HG02678 (cell line): ENCODE measurements at regions not wholly inside any gene's neighbourhood (a gene's known extent, or its start where the extent isn't known, plus 50 kb on each side); places are given as distances from the start of the nearest gene placed in this dataset.
"Not testable (repeated sequence)": the region's sequence is repeated elsewhere in the genome, so short reads cannot be mapped to it uniquely, and the experiment has no call there.

Source experiments
- ATAC-seq: cut with Tn5 transposase; IDR thresholded peaks from one replicate; pipeline ENCODE4 v1.9.1; 2021; ENCODE audit warnings: mild to moderate bottlenecking, moderate library complexity; ENCODE audit not compliant: unreplicated experiment

DNA sequence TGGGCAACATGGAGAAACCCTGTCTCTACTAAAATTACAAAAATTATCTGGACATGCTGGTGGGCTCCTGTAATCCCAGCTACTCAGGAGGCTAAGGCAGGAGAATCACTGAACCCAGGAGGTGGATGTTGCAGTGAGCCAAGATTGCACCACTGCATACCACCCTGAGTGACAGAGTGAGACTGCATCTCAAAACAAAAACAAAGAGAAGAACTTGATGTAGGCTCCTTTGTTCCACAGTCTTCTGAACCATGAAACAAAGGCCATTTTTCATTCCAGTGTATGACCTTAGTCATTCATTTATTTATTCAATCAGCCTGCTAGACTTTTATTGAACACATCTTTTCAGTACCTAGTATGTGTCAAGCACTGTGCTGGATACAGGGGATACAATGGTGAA lies 369.6 kb downstream of the FAT3 start:
- ATAC-seq = no peak

DNA sequence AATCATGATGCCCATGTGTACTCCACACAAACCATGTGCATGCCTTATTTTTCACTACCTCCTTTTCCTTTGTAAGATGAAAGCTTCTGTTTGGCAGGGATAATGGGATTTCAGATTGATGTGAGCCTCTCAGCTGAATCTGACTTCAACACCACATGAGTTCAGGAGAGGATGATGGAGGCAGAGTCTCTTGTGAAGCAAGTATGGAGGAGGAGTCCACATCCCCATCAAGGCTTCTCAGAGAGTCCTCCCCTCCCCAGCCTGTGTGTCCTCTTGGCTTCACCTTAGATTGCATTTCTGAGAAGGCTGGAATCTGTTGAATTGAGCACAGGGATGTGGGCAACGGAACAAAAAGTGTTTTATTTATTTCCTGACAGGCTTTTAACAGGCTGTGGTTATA lies 370.4 kb downstream of the FAT3 start:
- no peak for ATAC-seq

- no peak for ATAC-seq
Observed at GRCh38 chr11:92596596-92597317, 372.1 kb downstream of the FAT3 start.

GRCh38 chr11:92601048-92601447 lies 368.4 kb upstream of the MTNR1B start:
- no peak for ATAC-seq

DNA sequence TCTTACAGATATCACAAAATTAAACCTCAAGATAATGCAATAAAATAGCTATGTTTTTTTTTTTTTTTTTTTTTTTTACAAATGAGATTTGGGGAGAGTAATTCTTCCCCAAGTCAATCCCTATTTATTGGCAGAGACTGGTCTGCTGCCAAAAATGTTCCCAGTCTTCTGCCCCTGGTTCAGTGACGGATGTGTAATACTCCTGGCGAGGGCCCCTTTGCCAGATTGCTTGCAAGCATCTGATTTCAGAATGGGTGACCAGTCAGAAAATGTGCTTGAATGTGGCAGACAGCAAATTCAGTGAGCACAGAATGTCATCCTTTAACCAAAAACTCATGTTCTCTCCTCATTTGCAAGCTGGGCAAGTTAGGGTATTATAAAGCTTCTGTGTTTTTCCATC lies 363.8 kb upstream of the MTNR1B start:
- ATAC-seq = no peak

DNA sequence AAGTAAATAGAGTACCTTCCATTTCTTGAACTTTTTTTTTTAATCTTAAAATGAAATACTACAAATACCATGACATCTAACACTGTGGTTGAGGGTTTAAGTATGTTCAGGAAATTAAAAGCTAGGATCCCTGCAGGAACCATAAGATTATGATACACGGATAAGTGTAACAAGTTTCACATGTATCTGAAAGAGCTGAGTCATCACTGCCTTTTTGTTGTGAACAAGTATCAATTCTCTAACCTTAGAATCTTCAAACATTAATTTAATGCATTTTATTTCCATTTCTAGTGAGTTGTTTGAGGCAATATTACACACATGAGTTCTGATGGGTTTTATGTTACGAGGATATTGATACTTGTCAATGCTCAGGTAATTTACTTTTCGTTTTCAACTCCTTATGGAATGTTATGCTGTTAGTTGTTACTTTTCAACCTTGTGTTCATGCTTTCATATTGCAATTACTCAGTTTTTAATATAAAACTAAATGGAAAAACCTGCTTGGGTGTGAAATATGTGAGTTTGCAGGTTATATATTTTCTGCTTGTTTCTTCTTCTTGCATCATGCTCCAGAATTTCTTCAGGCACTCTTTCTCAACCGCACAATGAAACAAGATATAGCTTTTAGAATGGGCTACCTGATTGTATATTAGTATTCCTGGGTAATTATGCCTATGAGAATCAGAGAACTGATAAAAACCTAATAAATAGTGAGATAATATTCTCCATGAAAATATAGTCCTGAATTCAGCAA lies 361.3 kb upstream of the MTNR1B start:
- no peak for ATAC-seq

DNA sequence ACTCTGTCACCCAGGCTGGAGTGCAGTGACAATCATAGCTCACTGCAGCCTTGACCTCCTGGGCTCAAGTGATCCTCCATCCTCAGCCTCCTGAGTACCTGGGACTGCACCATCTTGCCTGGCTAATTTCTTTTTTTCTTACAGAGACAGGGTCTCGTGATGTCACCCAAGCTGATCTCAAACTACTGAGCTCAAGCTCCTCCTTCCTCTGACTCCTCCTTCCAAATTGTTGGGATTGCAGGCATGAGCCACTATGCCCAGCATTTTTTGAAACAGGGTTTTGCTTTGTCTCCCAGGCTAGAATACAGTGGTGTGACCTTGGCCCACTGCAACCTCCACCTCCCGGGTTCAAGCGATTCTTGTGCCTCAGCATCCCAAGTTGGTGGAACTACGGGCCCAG lies 358.3 kb upstream of the MTNR1B start:
- ATAC-seq = no peak

DNA sequence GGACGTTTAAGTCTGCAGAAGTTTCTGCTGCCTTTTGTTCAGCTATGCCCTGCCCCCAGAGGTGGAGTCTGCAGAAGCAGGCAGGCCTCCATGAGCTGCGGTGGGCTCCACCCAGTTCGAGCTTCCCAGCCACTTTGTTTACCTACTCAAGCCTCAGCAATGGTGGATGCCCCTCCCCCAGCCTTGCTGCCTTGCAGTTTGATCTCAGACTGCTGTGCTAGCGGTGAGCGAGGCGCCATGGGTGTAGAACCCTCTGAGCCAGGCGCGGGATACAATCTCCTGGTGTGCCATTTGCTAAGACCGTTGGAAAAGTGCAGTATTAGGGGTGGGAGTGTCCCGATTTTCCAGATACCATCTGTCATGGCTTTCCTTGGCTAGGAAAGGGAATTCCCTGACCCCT lies 351.4 kb upstream of the MTNR1B start:
- not testable (repeated sequence) for ATAC-seq

DNA sequence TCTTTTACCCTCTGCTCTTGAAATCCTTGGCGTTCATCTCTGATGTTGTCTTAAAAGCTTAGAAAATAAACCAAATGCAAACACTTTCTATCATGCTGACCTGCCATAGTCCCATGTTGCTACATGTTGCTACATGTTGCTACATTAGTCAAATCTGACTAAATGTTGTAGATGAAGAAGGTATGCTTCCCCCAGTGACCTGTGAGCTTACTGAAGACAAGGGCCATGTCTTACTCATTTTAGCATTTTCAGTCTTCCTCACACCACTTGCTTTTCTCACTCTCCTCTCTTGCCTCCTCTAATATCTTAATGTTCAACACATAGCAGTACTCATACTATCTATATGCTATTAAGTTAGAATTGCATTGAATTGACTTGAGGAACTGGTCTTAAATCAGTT lies 346.4 kb upstream of the MTNR1B start:
- ATAC-seq = no peak

- ATAC-seq = no peak
Observed at GRCh38 chr11:92625894-92626293, 343.6 kb upstream of the MTNR1B start.

GRCh38 chr11:92626624-92627023 lies 342.8 kb upstream of the MTNR1B start:
- no peak for ATAC-seq

DNA sequence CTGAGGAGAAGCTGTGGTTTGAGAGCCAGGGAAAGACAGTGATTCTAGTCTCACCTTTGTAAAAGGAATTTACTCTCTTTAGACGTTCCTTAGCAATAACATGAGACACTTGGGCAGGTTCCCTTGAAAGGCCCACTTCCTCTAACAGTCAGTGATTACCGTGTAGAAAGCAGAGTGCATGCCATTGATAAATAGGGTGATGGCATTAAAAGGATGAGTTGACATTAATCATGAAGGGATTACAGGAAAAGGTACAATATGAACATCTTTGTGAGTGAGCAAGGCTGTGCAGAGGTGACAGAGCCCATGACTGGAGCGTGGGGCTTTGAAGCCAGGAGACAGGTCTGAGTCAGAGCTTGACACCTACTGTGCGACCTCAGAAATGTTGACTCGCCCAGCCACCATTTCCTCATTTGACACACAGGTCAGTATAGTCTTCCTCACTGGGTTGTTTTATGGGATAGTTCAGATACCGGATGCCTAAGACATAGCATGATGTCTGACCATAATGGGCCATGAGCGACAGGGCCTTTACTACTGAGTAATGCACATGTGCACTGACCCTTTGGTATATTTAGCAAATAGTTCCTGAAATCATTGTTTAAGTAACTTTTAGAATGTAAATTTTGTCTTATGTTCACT lies 341.7 kb upstream of the MTNR1B start:
- no peak for ATAC-seq

- ATAC-seq = no peak
Observed at GRCh38 chr11:92628401-92629292, 340.8 kb upstream of the MTNR1B start.

DNA sequence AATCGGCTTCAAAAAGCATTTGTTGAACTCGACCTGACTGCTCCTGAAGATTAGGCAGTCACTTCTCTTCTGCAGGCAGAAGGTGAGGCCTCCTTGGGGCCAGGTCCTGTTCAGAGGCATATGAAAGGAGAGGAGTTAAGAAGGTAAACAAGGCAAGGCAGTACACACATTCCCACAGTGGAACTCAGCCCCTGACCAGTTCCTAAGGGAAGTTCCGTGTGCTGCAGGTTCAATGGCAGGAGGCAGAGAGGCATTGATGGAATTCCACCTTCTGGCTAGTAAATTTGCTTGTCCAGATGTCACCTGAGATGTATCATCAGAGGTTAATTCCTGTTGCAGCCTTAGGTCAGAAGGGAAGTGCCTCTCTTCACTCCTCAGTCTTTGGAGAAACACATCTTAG lies 337.0 kb upstream of the MTNR1B start:
- ATAC-seq = no peak

GRCh38 chr11:92633820-92634219 lies 335.6 kb upstream of the MTNR1B start:
- no peak for ATAC-seq

DNA sequence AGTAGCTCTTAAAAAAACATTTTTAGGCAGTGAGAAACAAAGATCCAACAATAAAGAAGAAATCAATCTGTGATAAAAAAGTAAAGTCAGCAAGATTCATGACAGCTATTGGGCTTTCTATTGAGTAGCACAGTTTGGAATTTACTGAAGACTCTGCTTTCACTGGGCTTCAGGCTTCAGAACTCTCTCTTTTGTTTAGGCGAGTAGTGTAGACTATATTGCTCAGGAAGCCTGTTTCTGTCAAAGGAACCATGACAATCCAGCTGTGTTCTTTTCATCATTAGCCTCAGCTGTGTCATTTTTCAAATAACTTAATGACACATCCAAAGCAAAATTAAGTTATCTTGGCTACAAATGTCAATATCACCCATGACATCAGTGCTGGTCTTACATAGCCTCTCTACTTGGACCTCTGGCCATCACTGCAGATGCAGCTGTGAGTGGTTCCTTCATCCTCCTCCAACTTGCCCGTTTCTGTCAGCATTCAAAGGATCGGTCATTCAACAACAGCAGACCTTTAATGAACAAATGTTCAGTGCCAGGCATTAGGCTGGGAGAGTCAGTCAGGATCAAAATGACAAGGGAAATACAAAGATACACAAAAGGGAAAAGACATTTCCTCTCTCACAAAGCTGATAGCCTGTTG lies 332.8 kb upstream of the MTNR1B start:
- ATAC-seq = no peak

GRCh38 chr11:92638678-92639077 lies 330.8 kb upstream of the MTNR1B start:
- ATAC-seq = no peak

DNA sequence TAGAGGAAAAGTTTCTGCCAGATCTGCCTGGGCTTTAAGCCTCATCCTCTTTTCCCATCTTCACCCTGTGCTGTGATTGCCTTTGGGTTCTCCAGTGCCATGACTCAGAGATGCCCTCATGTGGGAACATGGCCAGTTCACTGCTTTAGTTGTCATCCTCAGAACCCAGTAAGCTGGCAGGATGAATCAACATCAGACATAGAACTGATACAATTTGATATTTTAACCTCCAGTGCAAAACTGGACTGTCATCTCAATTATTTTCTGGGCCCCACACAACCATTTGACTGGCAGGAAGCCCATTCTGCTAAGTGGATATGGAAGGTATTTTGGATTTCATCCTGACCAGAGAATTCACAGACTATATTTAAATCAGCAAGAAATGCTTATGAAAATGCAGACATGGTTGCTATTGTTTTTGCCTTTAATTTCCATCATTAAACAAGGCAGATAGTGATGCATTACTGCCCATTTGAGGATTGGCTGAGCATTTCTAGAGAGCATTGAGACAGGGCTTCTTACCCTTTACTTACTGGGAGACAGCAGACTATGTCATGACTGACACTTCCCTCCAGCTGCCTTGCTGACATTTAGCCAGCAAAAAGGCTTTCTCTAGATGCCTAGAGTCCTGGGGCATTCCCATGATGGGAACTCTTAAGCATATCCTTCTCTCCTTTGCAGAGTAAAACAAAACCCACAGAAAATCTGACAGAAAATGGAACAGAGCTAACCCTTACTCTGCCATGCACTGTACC lies 327.1 kb upstream of the MTNR1B start:
- no peak for ATAC-seq

DNA sequence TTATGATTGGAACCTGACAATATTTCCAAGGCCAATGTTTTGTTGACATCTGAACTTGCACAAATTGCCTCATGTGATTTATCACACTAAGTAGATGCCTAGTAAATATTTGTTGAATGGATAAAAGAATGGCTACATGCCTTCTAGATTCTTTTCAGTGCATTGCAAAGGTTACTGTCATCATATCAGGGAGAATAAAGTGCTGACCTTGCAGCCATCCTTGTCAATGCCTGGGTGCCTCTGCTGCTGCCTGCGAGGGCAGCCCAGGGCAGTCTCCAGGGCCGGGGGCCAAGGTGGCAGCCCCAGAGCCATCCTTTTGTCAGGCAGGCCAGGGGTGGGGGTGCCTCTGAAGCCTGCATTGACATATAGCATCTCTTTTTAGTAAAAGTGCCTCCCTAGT lies 325.6 kb upstream of the MTNR1B start:
- no peak for ATAC-seq
